ENCODE measurements at regions not wholly inside any gene's neighbourhood (a gene's known extent, or its start where the extent isn't known, plus 50 kb on each side); places are given as distances from the start of the nearest gene placed in this dataset.
"Not testable (repeated sequence)": the region's sequence is repeated elsewhere in the genome, so short reads cannot be mapped to it uniquely, and the experiment has no call there.

GRCh38 chr16:50497592-50497991, 50.6 kb upstream of the NKD1 start:
- DNase-seq, result no peak

- no peak for DNase-seq
Measured at GRCh38 chr16:50496990-50497389, 51.2 kb upstream of the NKD1 start.

GRCh38 chr16:50495673-50496072, 52.5 kb upstream of the NKD1 start:
- DNase-seq, result no peak

GRCh38 chr16:50494501-50495491, 53.4 kb upstream of the NKD1 start:
- DNase-seq, result no peak

DNA sequence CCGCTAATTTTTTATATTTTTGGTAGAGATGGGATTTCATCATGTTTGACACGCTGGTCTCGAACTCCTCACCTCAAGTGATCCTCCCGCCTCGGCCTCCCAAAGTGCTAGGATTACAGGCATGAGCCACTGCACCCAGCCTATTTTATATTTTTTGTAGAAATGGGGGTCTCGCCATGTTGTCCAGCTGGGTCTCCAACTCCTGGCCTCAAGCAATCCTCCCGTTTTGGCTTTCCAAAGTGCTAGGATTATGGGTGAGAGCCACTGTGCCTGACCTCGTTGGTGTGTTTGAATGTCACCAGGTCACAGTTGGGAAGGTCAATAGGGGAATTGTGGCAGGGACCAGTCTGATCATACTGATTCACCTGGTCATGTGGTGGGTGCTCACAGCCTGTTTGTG, 56.7 kb upstream of the NKD1 start:
- no peak for DNase-seq

GRCh38 chr16:50490828-50491227, 57.4 kb upstream of the NKD1 start:
- DNase-seq, result no peak

DNA sequence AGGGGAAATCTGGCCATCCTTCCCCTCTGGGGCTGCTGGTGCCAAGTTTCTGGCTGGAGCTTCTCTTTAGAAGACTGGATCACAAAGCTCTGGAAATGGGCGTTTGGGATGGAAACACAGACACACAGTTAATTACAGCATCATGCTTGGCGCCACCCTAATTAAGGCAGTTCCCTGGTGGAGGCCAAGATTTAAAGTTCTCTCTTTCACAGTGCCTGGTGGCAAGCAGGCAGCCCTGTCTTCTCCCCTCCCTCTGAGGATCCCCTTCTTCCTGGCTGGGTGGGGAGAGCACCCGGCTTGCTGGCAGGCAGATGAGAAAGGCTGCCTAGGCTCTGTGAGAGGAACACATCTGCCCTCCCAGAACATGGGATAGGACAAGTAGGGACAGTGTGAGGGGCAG, 59.0 kb upstream of the NKD1 start:
- no peak for DNase-seq

GRCh38 chr16:50487528-50487927, 60.7 kb upstream of the NKD1 start:
- no peak for DNase-seq

DNA sequence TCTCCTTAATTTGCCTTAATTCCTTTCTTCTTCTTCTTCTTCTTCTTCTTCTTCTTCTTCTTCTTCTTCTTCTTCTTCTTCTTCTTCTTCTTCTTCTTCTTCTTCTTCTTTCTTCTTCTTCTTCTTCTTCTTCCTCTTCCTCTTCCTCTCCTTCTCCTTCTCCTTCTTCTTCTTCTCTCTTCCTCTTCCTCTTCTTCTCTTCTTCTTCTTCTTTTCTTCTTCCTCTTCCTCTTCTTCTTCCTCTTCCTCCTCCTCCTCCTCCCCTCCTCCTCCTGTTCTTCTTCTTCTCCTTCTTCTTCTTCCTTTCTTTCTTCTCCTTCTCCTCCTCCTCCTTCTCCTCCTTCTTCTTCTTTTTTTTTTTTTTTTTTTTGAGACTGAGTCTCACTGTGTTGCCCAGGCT, 62.0 kb upstream of the NKD1 start:
- DNase-seq, result not testable (repeated sequence)

- DNase-seq, result no peak
Measured at GRCh38 chr16:50485232-50485631, 63.0 kb upstream of the NKD1 start.

GRCh38 chr16:50482271-50482670, 65.9 kb upstream of the NKD1 start:
- no peak for DNase-seq

DNA sequence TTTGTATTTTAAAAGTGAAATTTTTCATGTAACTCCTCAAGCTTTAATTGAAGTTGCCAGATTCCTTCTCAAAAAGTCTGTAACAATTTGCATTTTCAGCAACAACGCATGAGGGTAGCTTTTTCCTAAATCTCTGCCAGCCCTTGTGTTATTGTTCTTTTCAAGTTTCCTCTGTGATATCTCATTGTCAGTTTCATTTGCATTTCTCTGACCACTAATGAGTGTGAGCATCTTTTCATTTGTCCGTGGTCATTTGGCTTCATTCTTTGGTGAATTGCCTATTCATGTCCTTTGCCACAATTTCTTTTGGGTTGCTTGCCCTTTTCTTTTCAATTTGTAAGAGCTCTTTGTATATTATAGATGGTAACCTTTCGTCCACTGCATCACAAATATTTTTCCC, 68.0 kb upstream of the NKD1 start:
- no peak for DNase-seq

DNA sequence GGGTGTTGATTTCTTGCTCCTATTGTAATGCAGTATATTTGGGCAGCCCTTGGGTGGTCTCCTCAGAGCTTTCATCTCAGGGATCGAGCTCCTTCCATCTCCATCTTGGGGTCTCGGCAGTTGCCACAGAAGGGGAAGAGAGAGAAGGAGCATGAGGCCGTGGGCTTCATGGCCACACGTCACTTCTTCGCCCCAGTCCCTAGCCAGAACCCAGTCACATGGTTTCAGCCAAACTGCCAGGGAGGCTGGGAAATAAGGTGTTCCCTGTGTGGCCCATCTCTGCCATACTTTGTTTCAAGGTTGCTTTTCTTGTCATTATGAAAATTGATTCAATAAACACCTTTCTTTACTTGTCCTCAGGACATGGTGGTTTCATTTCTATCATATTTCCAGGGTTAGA, 68.4 kb upstream of the NKD1 start:
- no peak for DNase-seq

GRCh38 chr16:50478773-50479149, 69.4 kb upstream of the NKD1 start:
- DNase-seq, result no peak

DNA sequence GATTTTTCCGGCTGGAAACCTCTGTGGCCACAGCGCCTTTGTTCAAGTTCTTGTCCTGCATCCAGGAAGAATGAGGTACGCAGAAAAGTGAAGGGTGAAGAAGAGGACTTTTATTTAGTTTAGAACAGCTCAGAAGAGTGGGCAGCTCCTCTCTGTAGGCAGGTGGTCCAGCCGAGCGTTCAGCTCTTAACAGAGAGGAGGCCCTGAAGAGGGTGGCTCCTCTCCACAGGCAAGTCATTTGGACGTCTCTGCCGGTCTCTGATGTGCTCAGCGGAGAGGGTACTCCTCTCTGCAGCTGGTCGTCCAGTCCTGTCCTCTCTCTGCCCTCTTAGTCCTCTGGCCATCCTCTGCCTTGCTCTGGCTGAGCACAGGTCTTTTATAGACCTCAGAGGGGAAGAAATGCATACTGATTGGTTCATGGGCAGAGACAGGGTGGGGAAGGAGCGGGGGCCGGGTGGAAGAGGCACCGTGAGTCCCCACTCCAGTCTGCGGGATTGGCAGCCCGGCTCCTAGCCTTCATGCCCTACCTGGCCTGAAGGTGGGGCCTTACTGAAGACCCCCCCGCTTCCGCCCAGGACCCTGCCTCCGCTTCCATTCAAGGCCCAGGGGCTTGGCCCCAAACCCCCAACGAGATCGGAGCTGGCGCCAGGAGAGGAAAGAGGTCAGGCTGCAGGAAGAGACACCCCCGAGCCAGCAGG, 70.0 kb upstream of the NKD1 start:
- DNase-seq, result no peak

DNA sequence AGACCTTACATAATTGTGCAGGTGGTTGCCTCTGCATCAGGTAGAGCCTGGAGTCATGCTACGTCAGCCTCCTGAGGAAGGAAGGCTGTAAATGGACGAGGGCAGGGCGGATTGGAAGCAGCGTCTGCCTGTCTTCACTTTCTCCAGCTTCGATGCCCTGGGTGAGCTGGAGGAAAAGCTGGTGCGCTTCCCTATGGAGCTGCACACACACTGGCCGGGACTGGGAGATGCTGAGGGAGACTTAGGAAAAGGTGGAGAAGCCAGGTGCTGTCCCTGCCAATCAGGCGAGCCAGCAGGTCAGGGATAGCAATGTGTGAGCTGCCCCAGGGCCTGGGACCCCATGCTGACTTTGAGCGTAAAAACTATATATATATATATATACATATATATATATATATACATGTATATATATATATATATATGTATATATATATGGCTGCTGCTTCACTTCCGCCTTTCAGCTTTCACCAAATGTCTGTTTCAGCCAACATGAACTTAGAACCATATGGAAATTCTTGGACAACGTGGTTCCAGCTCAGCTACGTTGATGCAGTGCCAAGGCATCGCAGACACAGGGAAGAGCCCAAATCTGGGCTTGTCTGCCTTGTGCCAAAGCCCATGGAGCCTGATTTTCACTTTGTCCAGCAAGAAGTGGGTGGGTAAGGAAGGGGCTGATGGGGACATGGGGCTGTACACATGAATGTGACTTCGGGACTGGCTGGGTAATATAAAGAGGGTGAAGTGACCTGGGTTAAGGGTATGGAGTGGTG, 71.5 kb upstream of the NKD1 start:
- DNase-seq, result no peak

DNA sequence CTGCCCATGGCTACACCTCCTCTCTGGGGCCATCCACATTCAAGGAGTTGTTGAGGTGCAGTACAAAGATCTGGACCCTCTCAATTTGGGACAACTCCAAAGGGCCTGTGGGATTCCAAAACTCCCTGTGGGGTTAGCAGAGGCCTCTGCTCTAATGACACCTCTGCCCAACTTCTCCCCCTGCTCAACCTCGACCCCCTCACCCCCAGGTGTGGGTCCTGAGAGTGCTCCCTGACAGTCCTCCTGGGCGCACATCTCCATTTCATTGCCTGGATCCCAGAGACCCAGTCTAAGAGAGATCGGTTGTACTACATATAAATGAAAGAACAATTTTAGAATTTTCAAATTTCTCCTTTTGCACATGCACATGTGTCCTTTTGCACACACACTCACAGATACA, 73.0 kb upstream of the NKD1 start:
- no peak for DNase-seq

GRCh38 chr16:50474138-50474537, 74.1 kb upstream of the NKD1 start:
- DNase-seq, result no peak

DNA sequence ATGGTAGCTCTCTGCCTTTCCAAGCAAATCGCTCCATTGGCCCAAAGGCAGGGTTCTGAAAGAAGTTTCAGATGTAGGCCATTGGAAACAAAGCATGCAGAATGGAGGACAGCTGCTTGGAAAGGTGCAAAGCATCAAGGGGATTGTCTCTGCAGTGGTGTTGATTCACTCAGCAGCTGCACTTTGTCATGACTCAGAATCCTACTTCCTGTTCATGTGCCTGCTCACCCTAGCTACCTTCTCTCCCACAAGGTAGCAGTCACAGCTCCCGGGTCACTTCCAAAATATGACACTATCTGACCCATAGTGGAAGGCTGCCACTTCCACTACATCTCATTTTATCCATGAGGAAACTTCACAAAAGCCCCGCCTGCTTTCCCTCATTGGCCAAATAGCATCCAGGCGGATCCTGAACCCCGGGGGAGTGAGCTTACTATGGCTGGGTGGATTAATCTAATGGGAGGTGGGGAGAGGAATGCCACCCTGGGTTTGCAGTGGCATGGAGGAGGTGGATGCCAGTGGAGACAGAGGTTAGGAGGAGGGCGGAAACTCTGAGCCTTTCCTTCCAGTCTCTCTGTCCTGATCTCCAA, 74.7 kb upstream of the NKD1 start:
- no peak for DNase-seq

GRCh38 chr16:50472472-50472871, 75.7 kb upstream of the NKD1 start:
- no peak for DNase-seq

GRCh38 chr16:50470687-50471086, 77.5 kb upstream of the NKD1 start:
- no peak for DNase-seq

DNA sequence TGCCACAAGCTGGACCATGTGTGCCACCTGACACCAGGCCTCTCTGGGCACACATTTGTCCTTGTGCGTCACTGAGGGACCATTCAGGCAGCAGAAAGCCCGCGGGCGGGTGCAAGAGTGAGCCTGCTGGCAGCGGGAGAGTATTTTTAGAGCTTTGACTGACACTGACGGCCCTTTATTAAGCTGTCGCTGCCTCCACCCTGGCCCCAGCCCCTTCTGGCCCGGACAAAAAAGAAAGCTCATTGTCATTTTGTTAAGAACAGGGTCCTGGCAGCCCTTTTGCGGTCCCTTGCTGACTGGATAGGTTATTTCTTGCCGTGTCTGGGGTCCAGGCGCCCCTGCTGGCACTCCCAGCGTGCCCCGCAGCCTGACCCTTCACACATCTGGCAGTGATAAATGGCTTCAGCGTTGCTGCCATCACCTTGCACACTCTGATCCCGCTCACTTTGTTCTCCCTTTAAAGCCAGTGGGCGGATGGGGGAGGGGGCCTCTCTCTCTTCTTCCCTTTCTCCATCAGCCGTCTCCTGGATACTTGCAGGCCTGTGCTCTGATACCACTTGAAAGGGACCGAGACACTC, 78.4 kb upstream of the NKD1 start:
- no peak for DNase-seq
